ENCODE measurements at regions not wholly inside any gene's neighbourhood (a gene's known extent, or its start where the extent isn't known, plus 50 kb on each side); places are given as distances from the start of the nearest gene placed in this dataset.
"Not testable (repeated sequence)": the region's sequence is repeated elsewhere in the genome, so short reads cannot be mapped to it uniquely, and the experiment has no call there.

- no peak for DNase-seq
Observed at GRCh38 chr13:65582160-65582559, 1648.0 kb downstream of the PCDH9 start.

- DNase-seq: not testable (repeated sequence)
Observed at GRCh38 chr13:65564561-65564960, 1665.6 kb downstream of the PCDH9 start.

DNA sequence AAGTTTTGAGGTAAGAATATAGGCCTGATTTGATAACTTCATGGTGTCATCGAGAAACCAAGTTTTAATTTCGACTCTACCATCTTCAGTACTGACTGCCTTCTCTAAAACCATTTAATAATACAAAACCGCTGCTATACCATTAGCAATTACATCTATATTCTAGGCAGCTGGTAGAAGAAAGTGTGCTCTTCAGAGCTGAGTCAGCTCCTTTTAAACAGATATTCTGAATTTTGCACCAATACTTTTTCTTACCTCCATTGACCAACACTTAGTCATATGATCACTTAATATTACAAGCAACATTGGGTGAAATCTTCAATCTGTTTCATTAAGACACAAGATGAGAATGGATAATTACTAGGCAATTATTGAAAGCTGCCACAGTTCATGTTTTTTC lies 1667.8 kb downstream of the PCDH9 start:
- DNase-seq: no peak

DNA sequence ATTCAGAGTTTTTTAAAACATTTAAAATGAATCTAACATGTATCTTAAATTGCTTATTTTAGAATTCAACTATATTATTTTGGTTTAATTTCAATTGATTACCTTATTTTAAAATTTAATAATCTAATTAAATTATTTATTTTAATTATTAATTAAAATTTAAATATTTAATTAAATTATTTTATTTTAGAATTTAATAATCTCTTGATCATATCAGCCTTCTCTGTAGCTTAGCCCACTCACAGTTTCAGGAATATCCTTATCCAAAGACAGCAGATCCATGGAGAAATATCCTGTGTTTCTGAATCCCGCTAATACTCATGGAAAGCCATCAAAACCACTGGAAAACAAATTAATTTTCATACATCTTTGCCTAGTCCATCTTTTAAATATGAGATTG lies 1669.2 kb downstream of the PCDH9 start:
- DNase-seq: no peak

GRCh38 chr13:65555962-65556361 lies 1674.2 kb downstream of the PCDH9 start:
- peak; percentile 83 to 92 for DNase-seq

- DNase-seq: no peak
Observed at GRCh38 chr13:65553096-65553727, 1676.9 kb downstream of the PCDH9 start.

- DNase-seq: no peak
Observed at GRCh38 chr13:65551208-65551607, 1678.9 kb downstream of the PCDH9 start.

DNA sequence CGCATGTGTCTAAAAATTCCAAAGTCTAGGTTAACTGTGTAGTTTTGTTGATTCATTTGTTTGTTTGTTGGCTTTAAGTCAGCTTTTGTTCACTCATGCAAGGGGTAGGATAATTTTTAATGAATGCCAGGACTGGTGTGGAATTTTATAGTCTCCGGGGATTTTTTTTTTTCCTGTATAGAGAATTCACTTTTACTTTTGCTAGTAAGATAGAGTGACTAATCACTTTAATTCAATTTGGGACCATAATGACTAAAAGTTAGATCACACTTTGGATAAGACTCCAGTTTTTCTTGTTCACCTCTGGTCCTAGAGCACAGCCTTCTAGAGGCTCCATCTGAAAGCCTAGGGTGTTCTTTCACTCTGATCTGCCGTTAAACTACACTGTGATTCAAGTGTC lies 1690.0 kb downstream of the PCDH9 start:
- DNase-seq: no peak

DNA sequence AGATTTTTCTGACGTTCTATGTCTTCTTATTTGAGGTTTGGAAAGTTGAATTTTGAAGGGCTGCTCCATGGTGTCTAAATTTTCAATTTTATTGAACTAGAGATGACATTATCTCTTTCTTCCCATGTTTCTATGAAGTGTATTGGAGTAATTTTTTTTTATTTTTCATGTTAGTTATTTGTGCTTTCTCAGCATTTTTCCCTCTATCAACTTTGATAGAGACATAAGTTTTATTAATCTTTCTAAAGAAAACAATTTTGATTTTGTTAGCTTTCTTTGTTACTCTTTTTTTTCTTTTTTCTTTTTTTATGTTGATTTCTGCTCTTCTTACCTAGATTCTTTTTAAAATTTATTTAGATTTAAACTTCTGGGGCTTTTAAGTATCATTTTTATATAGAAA lies 1694.8 kb downstream of the PCDH9 start:
- DNase-seq: no peak

GRCh38 chr13:65532231-65532630 lies 1697.9 kb downstream of the PCDH9 start:
- no peak for DNase-seq

- no peak for DNase-seq
Observed at GRCh38 chr13:65530688-65531087, 1699.4 kb downstream of the PCDH9 start.

DNA sequence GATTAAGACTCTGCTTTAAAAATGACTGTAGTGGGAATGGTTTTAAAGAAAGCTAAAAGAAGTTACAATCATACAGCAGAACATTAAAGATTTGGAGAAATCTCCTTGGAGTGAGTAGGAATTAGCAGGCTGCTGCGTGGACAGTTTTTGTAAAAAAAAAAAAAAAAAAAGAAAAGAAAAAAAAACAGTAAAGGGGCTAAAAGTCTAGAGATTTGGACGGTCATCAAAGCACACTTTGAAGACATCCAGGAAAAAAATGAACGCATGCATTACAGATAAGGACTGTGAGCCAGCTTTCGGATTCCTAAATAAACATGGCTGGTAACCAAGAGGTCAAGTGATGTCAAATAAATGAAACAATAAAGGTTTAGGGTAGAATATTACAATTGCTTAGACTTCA lies 1700.6 kb downstream of the PCDH9 start:
- no peak for DNase-seq

GRCh38 chr13:65508745-65509144 lies 1721.4 kb downstream of the PCDH9 start:
- no peak for DNase-seq

DNA sequence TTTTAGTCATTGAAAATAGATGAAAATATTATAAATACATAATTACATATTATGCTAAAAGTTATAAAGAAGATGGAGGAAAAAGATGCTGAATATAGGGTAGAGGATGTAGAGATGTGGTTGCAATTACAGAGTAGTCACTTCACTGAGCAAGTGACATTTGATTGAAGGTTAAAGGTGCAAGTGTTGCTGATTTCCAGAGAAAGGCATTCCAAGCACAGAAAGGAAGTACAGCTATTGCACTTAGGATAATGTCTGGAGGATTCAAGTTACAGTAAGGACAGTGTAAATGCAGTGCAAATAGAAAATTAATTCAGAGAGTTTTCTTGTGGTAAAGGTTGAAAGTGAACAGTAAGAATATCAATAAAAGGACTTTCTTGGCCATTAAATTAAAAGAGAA lies 1721.8 kb downstream of the PCDH9 start:
- no peak for DNase-seq

DNA sequence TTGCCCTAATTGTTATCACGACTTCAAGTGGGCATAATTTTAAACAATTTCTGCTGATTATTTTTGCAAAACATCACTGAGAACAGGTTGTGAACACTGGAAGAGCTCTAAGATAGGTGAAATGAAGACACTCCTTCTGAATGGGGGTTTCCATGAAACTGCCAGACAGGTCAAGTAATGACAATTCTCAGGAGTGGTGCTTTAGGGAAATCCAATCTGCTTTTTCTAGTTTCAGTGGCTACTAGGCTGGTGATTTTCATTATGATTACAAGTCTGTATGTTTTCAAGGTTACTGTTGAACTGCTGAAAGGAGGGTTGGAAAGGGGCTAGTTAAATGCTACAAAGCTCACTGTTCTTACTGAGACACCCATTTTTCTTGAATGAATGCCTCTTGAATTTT lies 1724.2 kb downstream of the PCDH9 start:
- DNase-seq: no peak

- DNase-seq: no peak
Observed at GRCh38 chr13:65504213-65504612, 1725.9 kb downstream of the PCDH9 start.

DNA sequence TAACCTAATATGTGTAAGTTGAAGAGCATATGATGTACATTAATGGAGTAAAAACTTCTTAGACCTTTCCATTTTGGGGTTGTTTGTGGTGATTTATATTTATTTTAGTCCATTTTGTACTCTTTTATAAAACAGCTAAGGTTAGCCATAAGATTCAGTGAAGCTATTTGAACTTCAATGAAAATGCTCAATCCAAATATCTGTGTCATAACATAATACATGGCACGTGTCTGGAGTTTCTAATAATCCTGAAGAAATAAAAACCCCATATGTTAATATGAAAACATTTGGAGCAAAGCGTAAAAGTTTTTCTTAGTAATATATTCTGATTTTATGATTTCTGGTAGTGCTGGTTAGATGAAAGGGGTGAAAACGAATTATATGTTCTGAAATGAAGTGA lies 1729.7 kb downstream of the PCDH9 start:
- no peak for DNase-seq

DNA sequence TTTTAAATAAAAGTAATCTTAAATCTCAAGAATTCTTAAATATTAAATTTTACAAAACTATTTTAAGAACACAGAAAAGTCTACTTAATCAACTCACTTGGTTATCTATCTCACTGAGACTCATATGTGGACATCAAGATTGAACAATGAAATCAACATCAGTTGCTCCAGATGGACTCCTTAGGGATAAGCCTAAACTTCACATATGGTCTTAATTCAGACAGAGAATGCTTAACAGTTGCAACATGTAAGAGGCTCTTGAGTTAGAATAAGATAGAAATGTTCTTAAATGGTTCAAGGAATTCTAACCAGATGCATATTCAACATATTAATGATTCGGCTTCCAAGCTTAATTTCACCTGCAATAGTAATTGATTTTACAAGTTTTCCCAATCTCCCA lies 1730.9 kb downstream of the PCDH9 start:
- no peak for DNase-seq

DNA sequence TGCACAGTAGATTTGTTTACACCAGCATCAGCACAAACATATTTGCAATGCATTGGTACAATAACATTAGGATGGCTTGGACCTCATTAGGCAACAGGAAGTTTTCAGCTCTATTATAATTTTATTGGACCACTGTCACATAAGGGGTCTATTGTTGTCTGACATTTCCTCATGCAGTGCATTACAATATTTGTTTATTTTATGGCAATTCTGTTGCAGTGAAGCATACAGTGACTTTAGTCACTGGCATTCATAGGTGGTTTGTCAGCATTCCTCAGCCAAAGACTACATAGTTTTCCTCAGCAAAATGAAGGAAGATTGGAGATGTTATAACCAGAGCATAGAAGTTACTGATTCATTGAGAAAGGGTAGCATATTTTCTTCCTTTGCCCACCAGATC lies 1732.9 kb downstream of the PCDH9 start:
- DNase-seq: peak in 1 of 2 experiments; percentile 3

DNA sequence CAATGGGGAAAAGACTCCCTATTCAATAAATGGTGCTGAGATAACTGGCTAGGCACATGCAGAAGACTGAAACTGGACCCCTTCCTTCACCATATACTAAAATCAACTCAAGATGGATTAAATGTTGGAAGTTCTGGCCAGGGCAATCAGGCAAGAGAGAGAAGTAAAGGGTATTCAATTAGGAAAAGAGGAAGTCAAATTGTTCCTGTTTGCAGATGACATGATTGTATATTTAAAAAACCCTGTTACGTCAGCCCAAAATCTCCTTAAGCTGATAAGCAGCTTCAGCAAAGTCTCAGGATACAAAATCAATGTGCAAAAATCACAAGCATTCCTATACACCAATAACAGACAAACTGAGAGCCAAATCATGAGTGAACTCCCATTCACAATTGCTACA lies 1739.4 kb downstream of the PCDH9 start:
- not testable (repeated sequence) for DNase-seq

DNA sequence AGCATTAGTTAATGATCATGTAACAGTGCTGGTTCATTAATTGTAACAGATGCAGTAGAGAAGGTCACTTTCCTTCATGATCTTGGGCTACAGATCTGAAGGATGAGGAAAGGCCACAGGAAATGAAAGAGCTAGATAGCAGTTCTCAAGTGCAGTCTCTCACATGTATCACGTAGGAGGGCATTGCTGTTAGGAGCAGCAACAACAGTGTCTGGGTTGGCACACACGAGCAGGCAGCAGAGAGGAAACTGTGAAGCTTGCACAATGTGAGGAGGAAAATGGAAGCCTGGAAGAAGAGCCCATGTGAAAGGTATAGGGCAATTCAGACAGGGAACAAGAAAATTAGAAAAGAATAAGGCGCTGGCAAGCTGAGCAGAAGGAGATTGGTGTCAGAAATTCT lies 1741.5 kb downstream of the PCDH9 start:
- DNase-seq: no peak

DNA sequence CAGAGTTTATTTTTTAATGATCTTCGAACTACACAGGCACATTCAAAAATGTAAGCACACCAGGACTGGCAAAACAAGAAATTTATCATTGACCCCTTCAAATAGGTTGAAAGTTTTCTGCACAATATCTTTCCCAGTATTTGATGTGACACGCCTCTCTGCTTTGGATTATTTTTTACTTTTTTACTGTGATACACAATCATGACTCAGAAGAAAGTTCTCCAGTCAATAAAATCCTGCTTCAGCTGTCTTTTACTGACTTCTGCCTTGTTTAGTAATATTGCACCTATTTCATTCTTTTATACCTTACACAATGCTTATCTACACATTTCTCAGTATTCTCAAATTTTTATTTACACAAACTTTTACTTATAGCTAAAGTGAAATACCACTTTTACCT lies 1750.4 kb downstream of the PCDH9 start:
- no peak for DNase-seq

GRCh38 chr13:65473196-65473595 lies 1756.9 kb downstream of the PCDH9 start:
- no peak for DNase-seq

GRCh38 chr13:65472336-65472735 lies 1757.8 kb downstream of the PCDH9 start:
- DNase-seq: no peak

- DNase-seq: no peak
Observed at GRCh38 chr13:65470781-65471180, 1759.4 kb downstream of the PCDH9 start.

GRCh38 chr13:65468628-65469027 lies 1761.5 kb downstream of the PCDH9 start:
- no peak for DNase-seq

Data from NCI-H2081 (cell line).